Iris pigment epithelial cell (primary cell): ENCODE measurements at regions not wholly inside any gene's neighbourhood (a gene's known extent, or its start where the extent isn't known, plus 50 kb on each side); places are given as distances from the start of the nearest gene placed in this dataset.

Experiments used
- DNase-seq: peaks from one replicate; pipeline ENCODE4 v3.0.0-alpha.2; 2011; ENCODE audit warnings: low read depth

GRCh38 chr3:10583798-10584708, 78.7 kb upstream of the ATP2B2 start:
- no peak for DNase-seq

DNA sequence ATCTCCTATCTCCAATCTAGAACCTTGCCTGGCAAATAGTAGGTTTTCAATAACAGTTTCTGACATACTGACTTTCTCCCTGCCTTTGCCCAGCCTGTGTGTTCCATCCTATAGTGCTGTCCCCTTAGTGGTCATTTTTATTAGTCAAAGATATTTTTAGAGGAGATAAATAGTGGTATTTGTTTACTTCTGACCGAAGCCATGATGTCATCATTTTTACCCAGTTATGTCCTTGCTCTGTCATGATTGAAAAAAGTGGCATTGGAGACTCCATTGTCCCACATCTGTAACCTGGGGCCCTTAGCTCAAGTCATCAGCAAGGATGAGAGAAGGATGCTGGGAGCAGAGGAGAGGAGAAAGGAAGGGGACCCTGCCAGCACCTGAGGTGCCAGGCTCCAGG, 80.6 kb upstream of the ATP2B2 start:
- DNase-seq, result no peak

- DNase-seq, result peak; percentile 66
Measured at GRCh38 chr3:10594915-10595314, 89.5 kb upstream of the ATP2B2 start.

DNA sequence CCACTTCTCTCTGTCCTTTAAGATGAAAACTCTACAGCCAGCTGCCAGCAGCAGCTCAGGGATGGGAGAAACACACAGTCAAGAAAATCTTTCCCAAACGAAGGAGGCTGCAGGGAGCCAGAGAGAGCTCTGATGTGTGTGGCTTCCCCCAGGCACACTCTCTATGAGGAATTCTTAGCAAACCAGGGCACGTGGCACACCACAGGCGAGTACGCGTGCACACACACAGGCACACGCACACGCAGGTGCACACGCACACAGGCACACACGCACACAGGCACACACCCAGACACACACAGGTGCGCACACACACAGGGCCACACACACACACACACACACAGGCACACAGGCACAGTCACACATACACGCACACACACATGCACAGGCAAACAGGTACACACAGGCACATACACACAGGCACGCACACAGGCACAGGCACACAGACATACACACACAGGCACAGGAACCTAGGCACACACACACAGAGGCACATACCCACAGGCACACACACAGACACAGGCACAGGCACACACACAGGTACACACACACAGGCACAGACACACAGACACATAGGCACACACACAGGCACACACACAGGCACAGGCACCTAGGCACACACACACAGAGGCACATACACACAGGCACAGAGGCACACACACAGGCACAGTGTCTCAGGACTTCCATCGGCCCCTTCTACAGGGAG, 91.5 kb upstream of the ATP2B2 start:
- DNase-seq, result no peak

DNA sequence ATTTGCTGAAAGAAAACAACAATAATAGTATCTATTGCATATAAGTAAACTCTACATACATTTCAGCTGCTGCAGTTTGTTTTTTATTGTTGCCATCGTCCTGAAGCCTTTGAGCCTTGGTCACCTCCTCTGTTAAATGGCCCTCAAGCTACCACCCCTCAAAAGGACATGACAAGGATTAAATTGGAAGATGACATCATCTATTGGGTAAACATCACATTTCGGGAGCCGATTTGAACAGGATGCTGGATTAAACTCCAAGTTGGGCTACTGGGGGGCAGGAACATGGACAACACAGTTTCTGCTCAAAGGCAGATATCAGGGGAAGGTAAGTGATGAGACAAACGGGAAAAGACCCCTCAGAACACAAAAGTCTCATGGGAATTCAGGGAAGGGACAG, 92.3 kb upstream of the ATP2B2 start:
- no peak for DNase-seq

DNA sequence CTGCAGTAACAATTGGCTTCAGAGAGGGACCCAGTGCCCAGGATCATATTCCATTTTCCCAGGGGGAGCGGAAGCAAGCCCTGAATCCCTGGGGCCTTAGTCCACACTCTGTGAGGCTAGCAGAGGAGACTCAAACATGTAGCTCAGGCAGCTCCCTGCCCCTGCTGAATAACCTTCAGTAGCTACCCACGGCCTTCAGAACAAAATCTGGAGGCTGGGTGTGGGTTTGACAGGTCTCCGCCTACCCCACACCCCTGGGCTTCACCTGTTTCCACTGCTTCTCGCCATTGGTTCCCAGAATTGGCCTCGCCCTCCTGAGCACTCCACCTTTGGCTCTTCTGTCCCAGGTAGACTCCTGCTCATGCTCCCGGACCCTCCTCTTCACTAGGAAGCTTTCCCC, 93.6 kb upstream of the ATP2B2 start:
- no peak for DNase-seq

DNA sequence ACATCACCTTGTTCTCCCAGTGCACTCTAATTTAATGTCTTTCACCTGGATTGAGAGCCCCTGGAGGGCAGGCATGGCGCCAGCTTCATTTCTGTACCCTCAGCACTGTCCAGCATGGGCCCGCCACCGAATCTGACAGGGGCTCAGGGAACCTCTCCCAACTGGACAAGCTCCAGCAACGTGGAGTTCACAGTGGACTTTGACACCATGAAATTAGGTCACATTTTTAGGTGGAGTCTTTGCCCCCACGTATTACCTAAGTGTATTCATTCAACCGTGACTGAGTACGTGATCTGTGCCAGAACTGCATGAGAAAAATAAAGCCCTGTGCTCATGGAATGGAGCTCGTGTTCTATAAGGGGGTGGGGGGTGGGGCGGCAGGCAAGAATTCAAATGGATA, 94.1 kb upstream of the ATP2B2 start:
- no peak for DNase-seq

DNA sequence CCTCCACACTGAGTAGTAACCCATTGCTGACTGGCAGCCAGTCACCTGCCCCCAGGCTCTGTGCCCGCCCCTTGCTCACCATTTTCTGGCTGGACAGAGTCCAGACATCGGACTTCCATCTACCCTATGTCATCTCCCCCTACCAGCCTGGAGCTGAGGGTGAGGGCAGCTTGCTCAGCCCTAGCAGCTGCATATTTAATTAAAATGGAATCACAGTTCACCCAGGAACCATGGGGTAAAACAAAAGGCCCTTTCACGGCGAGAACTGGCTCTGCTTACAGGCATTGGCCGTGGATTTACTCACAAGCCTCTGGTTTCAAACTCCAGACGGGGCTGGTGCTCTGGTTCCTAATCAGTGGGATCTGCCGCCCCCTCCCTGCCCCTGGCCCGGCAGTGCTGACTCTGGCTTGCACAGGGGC, 94.9 kb upstream of the ATP2B2 start:
- DNase-seq, result no peak

DNA sequence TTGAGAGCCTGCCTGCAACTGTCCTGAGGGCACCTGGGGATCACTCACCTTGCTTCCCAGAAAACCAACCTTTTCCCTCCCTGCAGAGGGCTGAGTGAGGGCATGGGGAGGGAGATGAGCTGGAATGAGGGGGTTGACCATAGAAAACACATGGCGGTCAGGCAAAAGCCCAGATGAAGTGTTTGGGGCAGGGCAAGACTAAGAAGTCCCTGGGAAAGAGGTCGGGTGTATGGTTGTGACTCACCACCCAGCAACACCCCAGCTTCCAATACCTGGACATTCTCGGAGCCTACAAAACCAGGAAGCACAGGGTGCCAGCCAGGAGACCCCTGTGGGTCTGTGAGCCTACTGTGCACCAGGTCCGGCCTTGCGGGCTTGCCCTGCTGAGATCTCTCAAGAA, 95.3 kb upstream of the ATP2B2 start:
- DNase-seq, result no peak

GRCh38 chr3:10601151-10601856, 95.9 kb upstream of the ATP2B2 start:
- DNase-seq, result peak; percentile 7

GRCh38 chr3:10601857-10602230, 96.5 kb upstream of the ATP2B2 start:
- DNase-seq, result no peak

DNA sequence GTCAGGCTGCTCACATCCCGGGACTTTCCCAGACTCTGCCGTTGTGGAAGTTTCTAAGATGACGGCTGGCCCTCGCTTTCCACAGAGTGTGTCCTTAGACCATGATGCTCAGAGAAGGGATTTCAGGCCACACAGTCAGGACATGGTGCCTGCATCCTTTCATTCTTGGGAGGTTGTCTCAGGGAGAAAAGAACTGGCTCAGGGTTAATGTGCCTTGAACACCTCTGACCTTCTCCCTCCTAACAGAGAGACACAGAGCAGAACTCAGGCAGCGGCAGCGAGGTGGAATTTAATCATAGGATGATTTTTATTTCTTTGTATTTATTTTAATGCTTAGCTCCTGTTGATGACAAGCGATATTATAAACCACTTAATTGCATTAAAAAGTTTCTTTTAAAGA, 96.9 kb upstream of the ATP2B2 start:
- no peak for DNase-seq

DNA sequence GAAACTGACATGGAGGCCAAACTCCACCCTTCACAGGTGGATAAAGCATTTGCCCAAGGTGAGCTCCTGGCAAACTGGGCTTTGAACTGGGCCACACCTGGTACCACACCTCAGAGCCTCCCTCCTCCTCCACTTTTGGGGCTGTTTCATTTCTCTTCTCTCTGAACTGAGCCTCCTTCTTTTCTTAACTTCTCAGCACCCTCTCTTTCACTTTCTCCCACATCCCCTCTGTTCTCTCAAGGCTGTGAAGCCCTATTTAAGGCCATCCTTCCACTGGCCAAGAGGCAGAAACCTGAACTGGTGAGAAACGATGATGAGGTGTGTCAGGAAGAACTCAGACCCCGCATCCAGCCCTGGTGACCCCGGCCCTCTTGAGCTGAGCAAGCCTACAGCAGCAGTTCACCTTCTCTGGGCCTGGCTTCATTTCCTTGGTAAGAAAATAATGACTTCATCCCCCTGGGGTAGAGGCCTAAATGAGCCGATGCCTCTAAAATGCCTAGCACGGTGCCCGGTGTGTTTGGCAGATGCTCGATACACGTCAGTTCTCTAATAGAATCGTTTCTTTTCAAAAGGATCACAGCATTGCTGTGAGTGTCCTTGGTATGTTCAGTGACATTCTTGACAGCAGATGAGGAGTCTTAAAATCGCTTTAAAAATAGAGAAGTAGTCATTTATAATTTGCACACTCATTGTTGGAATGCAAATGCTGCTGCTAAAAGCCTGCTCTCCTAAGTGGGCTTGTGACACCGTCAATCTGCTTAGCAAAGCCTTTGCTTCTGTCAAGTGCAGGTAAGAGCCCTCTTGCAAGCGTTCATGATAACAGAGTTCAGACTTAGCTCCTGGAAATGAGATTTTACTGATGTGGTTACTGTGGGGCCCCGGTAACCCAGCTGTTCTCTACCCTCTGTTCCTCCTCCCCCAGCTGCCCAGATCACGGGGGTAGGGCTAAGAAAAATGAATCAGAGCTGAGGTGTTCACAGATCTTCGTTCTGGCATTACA, 97.7 kb upstream of the ATP2B2 start:
- DNase-seq, result no peak

- no peak for DNase-seq
Measured at GRCh38 chr3:10609134-10609533, 103.7 kb upstream of the ATP2B2 start.

GRCh38 chr3:10614168-10614567, 108.8 kb upstream of the ATP2B2 start:
- no peak for DNase-seq

DNA sequence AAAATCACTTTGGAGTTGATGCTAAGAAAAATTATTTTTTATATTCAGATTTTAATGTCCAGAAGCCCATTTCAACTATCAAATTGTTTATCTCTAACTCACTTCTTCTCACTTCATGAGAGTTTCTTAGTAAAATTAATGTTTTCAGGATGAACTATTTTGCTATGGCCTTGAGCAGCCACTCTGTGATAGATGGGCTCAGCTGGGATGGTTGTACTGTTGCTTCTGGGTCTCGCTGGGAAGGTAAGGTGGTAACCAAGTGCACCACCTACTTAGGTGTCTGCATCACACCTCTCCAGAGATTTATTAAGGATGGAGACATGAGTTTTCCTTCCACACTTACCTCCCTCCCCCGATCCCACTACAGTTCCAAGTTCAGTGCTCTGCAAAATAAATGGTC, 110.3 kb upstream of the ATP2B2 start:
- DNase-seq, result no peak

DNA sequence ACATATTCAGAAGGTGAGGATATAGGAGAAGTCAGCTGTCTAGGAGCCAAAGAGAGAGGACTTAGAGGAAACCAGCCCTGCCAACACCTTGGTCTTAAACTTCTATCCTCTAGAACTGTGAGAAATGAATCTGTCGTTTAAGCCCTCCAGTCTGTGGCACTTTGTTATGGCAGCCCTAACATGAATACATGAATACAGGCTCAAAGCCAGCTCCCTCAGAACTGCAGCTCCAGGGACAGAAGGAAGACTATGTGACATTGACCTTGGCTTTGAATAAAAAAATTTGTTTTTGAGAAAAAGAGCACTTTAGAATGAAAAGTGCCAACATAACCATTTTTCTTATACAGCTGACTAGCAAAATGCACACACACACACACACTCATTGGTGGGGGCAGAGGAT, 110.9 kb upstream of the ATP2B2 start:
- no peak for DNase-seq

DNA sequence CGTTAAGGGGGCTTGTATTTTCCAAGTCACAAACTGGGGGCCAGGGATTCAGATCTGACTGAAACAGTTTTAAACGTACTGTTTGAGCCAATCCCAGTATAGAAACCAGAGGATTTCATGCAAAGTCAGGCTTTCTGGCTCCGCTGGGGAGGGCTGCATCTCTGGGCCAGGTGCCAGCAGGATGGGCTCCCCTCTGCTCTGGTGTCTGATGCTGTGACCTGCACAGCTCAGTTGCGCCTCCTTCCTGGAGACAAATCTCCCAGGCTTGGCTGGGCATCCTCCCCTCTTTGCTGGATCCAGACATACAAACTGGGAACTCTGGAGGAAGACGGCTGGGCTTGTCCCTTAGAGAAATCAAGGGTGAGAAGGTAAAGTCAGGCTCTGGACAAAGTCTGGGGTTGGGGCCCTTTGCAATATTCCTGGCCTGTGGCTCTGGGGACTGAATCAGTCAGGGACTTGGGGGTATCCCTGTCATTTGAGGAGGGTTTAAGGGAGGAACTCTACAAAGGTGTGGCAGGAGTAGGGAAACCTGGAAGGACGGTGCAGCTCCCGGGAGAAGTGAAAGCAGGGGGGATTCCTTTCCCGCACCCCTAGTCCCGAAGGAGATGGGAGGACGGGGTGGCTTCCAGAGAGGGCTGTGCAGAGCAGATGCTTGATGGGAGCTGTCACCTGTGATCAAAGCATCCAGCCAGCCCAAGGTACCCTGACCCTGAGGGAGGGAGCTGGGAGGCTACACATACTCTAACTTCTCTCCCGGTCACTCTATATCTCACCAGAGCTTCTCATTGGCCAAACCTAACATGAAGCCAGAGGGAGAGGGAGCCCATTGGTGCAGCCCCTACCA, 114.8 kb upstream of the ATP2B2 start:
- no peak for DNase-seq

DNA sequence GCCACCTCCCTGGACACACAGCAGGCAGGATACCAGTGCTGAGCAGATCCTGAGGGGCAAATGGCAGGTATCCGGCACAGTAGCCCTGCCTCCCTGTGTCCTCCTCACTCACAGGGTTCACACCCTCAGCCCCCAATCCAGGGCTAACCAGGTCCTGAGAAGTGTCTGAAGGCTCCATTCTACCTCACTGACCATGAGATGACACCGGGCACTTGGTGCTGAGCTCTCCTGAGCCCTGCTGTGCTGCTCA, 115.4 kb upstream of the ATP2B2 start:
- no peak for DNase-seq

DNA sequence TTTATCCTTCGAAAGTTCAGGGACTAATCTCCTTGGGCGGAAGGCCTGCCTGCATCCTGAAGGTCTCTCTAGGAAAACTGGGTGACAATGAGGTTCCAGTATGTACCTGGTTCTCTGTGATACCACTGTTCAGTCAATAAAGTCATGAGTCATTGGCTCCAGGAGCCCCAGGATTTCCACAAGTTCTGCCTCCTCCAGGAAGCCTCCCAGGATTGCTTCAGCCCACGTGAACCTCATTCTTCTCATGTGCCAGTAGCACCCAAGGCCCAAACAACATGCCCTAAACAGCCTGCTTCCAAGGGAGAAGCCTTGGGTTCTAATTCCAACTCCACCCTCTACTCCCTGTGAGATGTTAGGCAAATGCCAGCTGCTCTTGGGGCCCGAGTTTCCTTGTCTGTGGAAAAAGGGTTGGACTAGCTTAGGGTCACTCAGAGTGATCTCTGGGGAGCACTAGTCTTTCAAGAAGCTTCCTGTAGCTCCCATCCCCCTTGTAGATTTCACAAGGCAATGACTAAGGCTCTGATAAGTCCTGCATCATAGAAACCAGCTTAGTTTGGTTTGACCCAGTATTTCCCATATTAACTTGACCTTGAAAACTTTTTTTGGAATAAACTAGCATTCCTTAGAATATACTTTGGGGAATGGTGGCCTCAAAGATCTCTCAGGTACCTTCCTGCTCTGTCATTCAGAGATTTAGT, 118.3 kb upstream of the ATP2B2 start:
- DNase-seq, result no peak
